MV-4-11 (cell line): ENCODE measurements at regions not wholly inside any gene's neighbourhood (a gene's known extent, or its start where the extent isn't known, plus 50 kb on each side); places are given as distances from the start of the nearest gene placed in this dataset.
"Not testable (repeated sequence)": the region's sequence is repeated elsewhere in the genome, so short reads cannot be mapped to it uniquely, and the experiment has no call there.

Experiments used
- DNase-seq: peaks from one replicate; lab custom pipeline; 2025; lab: John Stamatoyannopoulos, UW

DNA sequence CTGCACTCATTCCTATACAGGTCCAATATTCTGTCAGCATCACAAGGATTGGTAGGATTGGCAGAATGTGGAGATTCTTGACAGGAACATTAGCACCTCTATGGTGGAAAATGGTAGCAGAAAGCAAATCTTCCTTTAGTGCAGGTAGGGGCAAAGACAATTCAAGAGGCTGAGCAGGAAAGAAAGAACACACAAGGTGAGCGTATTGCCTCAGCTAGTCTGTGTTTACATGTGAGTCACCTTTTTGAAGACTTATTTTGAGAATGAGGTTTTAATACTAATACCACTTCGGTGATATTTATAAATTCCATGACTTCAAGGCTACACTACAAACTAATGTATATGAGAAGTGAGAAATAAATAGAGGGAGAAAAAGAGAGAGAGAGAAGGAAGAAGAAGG, 717.0 kb downstream of the BRINP1 start:
- DNase-seq = no peak

- DNase-seq = no peak
Measured at GRCh38 chr9:118652912-118653311, 716.3 kb downstream of the BRINP1 start.

GRCh38 chr9:118659011-118659410, 710.2 kb downstream of the BRINP1 start:
- DNase-seq = no peak

- DNase-seq = no peak
Measured at GRCh38 chr9:118665226-118665919, 703.9 kb downstream of the BRINP1 start.

GRCh38 chr9:118670011-118670953, 699.0 kb downstream of the BRINP1 start:
- DNase-seq = no peak

- no peak for DNase-seq
Measured at GRCh38 chr9:118674942-118675341, 694.3 kb downstream of the BRINP1 start.

- not testable (repeated sequence) for DNase-seq
Measured at GRCh38 chr9:118677936-118678653, 691.1 kb downstream of the BRINP1 start.

DNA sequence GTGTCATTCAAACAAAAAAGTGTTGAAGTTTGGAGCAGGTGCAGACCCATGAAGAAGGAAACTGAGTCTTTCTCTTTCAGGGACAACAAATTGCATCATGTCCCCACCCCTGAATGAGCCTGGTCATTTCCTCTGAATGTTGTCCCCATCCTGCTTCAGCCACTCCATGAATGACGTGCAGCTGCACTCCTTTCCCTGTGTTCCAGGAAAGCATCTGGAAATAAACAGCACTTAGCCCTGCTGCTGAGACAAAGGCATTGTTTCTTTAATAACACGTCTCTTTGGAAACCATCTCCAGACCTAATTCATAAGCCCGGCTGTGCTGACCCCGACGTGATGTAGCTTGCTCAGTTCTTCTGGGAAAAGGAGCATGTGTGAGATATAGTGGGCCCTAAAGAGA, 682.3 kb downstream of the BRINP1 start:
- no peak for DNase-seq

GRCh38 chr9:118689280-118689679, 680.0 kb downstream of the BRINP1 start:
- DNase-seq = no peak

- no peak for DNase-seq
Measured at GRCh38 chr9:118692613-118693012, 676.6 kb downstream of the BRINP1 start.

- no peak for DNase-seq
Measured at GRCh38 chr9:118693645-118694044, 675.6 kb downstream of the BRINP1 start.

- not testable (repeated sequence) for DNase-seq
Measured at GRCh38 chr9:118695249-118695648, 674.0 kb downstream of the BRINP1 start.

DNA sequence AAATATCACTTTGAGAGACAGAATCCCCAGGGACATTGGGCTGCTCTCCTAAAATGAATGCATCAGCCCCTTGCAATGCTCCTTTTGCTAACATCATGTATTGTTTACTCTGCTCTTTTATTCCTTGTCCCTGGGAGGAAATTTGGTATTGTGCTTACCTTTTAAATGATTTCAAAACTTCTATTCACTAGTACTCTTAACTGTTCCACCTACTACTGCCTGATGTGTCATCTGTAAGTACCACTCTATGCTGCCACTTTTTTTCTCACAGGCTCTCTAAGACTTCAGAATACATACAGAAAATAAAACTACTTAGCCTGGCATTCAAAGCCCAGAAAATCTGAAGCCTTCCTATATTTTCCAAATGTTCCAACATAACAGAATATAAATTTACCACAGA, 667.2 kb downstream of the BRINP1 start:
- no peak for DNase-seq

DNA sequence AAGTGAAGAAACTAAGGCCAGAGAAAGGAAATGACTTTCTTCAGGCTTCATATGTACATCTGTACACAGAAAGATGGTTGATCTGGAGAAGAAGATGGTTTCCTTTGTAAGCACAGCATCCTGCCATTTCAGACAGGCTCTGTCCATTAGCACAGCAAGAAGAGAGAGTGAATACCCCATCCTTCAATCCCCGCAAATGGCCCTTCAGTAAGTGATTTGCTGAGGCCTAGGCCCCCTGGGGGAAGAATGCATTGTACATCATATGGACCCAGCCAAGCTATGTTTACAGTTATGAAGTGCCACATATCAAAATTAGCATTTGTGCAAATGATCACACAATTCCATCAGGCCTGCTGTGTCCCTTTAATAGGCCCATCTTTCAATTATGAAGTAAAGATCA, 657.4 kb downstream of the BRINP1 start:
- no peak for DNase-seq

- DNase-seq = no peak
Measured at GRCh38 chr9:118721276-118721675, 648.0 kb downstream of the BRINP1 start.

DNA sequence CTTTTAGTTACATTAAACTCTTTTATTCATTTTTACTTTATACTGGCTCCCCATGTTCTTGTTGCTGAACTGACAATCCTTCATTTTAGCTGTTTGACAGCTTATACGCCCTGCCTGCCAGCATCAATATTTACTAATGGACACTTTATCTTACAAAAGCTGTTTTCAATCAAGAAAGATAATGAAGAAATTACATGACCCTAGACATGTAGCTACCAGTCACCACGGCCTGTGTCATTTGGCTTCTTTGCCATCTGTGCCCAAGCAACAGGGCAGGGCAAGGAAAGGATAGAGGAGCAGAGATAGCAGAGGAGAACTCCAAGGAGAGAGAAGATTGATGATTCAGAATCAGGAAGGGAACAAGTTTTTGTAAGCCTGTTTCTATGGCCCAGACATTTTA, 647.3 kb downstream of the BRINP1 start:
- no peak for DNase-seq

DNA sequence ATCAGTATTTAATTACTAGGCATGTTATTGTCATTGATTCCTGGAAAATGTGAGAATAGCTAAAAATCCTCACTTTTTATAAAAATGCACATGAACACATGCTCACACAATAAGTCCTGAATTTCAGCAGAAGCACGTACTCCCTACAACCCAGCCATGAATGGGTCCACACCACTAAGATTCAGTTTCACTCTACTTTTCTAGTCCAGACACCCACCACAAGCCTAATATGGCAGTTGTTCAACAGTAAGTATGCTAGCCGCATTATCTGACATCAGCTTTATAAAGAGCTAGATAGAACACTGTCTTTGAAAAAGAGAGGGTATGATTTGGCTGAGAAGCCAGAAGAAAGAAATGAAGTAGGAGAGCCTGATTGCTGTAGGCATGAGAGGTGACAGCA, 639.3 kb downstream of the BRINP1 start:
- no peak for DNase-seq

GRCh38 chr9:118732998-118733397, 636.2 kb downstream of the BRINP1 start:
- DNase-seq = no peak

GRCh38 chr9:118734696-118735095, 634.5 kb downstream of the BRINP1 start:
- DNase-seq = no peak

- DNase-seq = no peak
Measured at GRCh38 chr9:118736406-118736805, 632.8 kb downstream of the BRINP1 start.

GRCh38 chr9:118751077-118751847, 618.0 kb downstream of the BRINP1 start:
- no peak for DNase-seq

GRCh38 chr9:118751848-118752223, 617.4 kb downstream of the BRINP1 start:
- no peak for DNase-seq
